AG04449 (cell line): ENCODE measurements at regions not wholly inside any gene's neighbourhood (a gene's known extent, or its start where the extent isn't known, plus 50 kb on each side); places are given as distances from the start of the nearest gene placed in this dataset.

ENCODE experiments used
- CTCF ChIA-PET: fragments of 350-600 bp; formaldehyde crosslinking; extraction: SDS; loops from one replicate; lab custom pipeline; 2021; ENCODE audit warnings: antibody characterized with exemption; lab: Yijun Ruan, JAX
- POLR2A ChIA-PET: fragments of 400-600, 350-600 bp; formaldehyde crosslinking; extraction: SDS; loops from one replicate; lab custom pipeline; 2020; ENCODE audit warnings: antibody characterized with exemption, inconsistent platforms; lab: Yijun Ruan, JAX
- DNase-seq: peaks from one replicate; pipeline ENCODE4 v3.0.0-alpha.2; 2010; ENCODE audit warnings: low read depth, low spot score
- H3K4me3 ChIP-seq: 2 replicates; pipeline ENCODE4 v1.5.1; 2011; ENCODE audit warnings: low read depth, mild to moderate bottlenecking, control low read depth, low read length
- TF ChIP-seq, protein P1 (sequence below): IDR thresholded peaks from one replicate; pipeline ENCODE4 v1.5.1; 2011; ENCODE audit warnings: mild to moderate bottlenecking, moderate library complexity, low read length, control low read depth, inconsistent platforms; ENCODE audit not compliant: insufficient read depth; ENCODE audit errors: missing control alignments

DNA sequence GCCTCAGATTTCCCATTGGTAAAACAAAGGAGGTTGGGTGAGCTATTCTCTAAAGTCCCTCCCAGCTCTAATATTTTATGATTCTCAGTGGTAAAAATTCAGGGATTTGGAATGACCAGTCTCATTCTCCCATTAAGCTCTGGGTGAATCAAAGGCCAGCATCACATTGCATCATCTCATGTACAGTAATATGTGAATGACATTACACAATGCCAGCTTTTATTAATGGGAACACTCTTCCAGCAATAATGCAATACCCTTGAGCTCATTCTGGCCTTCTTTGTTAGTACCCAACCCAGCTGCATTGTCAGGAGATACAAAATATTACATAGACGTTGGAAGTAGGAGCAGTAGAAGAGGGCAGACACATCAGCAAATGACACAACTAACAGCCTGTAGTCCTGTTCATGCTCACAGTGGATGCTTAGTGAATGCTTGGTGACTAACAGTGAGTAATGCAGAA lies 100.0 kb upstream of the EGR2 start:
- POLR2A ChIA-PET: no interaction called here
- TF ChIP-seq, protein P1, sequence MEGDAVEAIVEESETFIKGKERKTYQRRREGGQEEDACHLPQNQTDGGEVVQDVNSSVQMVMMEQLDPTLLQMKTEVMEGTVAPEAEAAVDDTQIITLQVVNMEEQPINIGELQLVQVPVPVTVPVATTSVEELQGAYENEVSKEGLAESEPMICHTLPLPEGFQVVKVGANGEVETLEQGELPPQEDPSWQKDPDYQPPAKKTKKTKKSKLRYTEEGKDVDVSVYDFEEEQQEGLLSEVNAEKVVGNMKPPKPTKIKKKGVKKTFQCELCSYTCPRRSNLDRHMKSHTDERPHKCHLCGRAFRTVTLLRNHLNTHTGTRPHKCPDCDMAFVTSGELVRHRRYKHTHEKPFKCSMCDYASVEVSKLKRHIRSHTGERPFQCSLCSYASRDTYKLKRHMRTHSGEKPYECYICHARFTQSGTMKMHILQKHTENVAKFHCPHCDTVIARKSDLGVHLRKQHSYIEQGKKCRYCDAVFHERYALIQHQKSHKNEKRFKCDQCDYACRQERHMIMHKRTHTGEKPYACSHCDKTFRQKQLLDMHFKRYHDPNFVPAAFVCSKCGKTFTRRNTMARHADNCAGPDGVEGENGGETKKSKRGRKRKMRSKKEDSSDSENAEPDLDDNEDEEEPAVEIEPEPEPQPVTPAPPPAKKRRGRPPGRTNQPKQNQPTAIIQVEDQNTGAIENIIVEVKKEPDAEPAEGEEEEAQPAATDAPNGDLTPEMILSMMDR: no peak
- no peak overlapping the region for H3K4me3 ChIP-seq
- CTCF ChIA-PET: no interaction called here
- no peak for DNase-seq

DNA sequence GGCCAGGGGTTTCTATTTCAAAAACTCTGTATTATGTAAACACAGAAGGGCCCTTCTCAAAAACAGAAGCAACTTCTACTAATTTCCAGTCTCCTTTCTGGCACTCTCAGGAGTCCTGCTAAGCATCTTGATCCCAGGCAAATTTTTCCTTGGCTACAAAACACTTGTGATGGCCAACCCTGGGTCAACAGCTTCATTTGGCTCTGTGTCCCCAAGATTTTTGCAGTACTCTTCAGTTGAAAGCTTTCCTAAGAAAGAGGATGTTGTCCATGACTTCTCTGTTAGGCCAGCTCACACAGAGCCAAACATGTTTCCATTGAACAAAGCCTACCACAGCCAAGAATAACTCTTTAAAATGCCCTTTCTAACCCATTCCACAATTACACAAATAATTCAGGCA lies 99.0 kb upstream of the EGR2 start:
- DNase-seq: no peak
- POLR2A ChIA-PET: no interaction called here
- CTCF ChIA-PET: interaction anchor here (1.5 kb wide), 1 partner anchor 242 kb away, joined by 4 read pairs; no protein-coding TSS in a partner anchor
- TF ChIP-seq, protein P1: no peak
- no peak overlapping the region for H3K4me3 ChIP-seq

DNA sequence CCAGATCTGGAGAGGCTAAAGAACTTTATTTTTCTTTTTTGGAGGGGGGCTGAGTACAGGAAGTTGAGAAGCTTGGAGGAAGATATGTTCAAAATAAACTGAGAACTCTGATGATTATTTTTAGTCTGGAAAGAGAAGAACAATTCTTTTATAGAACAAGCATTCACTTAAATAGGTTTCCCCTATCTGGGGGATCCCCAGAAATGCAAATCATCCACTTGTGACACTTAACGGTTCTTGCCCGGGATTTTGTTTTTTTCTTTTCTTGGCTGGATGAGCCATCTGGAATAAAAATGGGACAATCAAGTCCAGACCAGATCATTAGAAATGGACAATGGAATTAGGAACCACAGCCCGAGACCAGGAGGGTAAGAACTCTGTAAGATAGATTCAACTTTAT lies 95.9 kb upstream of the EGR2 start:
- DNase-seq: no peak
- TF ChIP-seq, protein P1: no peak
- ChIA-PET CTCF (interaction anchor here (1.2 kb wide), 1 partner anchor 302 kb away, joined by 4 read pairs; no protein-coding TSS in a partner anchor), POLR2A (no interaction called here)
- no peak overlapping the region for H3K4me3 ChIP-seq

DNA sequence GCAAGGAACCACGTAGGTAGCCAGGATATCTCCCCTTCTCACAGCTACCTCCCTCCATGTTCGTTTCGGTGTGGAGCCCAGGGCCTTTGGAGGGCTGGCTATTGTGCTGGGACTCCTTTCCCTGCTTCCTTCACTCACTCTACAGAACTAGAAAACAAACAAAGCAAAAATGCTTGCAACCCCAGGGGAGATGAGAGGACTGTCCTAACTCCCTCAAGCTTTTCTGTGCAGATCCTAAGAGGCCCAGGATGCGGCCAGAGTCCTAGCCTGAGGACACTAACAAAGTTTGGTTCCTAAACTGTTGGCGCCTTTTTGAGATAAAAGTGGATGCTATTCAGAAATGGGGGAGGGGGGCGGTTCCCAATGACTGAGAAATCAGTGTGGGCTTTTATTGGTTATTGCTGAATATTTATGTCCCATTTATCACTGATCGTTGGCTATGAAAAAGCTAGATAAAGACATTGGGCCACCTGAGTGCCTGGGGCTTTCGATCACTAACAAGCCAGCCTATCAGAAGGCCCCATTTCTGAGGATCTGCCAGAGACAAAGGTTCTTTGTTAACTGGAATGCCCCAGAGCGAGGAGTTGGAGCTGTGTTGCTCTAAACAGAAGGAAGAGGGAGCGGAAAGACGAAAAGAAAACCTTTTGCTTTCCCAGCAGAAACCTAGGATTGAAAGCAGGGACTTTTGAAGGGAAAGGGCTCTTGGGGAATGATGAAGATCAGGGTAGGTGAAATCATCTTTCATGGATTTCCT lies 95.2 kb upstream of the EGR2 start:
- TF ChIP-seq, protein P1: no peak
- ChIA-PET CTCF (interaction anchor here (1.2 kb wide), 1 partner anchor 301 kb away, joined by 4 read pairs; no protein-coding TSS in a partner anchor), POLR2A (no interaction called here)
- H3K4me3 ChIP-seq: no peak overlapping the region
- no peak for DNase-seq

DNA sequence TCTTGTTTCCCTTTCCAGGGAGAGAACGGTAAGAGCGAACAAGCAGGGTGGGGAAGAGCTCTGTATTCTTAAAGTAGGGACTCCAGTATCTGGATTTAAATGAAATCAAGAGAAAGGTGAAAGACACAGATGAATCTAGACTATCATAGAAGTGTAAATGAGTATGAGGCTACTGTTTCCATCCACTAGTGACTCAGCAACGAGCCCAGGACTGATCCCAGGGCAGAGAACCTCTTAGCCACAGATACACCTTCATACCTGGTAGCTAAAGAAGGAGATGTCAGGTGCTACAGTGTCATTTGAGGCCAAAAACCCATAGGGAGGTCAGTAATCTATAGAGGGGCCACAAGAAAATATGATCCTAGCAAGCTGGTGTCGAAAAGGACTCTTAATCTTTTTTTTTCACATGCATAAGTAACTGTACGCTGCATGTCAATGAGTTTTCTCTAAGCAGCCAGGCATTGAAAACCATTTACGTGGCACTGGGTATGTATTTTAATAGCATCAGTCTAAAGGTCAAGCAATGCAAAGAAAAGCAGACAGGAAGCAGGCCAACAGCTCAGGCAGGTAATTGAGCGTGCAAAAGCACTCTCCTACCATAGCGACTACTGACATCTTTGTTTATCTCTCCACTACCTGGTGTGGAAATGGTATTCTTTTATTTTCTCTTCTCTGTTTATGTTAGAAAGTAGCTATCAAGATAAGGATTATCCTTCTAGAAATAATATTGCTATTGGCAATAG lies 91.5 kb upstream of the EGR2 start:
- CTCF ChIA-PET: no interaction called here
- TF ChIP-seq, protein P1: no peak
- no peak overlapping the region for H3K4me3 ChIP-seq
- no peak for DNase-seq
- POLR2A ChIA-PET: no interaction called here

DNA sequence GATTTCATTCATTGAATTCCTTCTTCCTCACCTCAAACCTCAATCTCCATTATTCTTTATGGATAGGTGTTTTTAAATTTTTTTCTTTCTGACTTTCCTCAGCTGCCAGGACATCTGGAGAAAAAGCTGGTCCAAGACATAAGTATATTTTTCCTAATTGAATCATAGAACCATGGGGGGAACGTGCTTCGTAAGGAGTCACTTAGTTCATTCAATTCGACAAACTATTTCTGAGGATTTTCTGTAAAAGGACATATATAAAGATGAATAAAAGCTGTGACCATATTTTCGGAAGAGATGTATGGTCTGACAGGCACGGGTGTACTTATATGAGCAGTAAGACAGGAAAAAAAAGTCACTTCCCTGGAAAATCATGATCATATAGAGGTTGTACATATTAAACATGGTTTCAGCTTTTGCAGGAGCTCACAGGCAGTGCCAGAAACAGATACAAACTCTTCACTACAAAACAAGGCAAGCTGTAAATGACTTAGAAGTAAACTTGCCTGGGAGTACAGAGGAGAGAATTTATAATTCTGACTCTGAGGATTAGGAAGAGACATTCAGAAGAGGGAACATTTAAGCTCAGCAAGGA lies 88.2 kb upstream of the EGR2 start:
- POLR2A ChIA-PET: no interaction called here
- TF ChIP-seq, protein P1: no peak
- H3K4me3 ChIP-seq: no peak overlapping the region
- DNase-seq: no peak
- CTCF ChIA-PET: no interaction called here
